ENCODE measurements at regions not wholly inside any gene's neighbourhood (a gene's known extent, or its start where the extent isn't known, plus 50 kb on each side); places are given as distances from the start of the nearest gene placed in this dataset.
A peak's percentile ranks its signal among the peaks of the same experiment; 100 is the strongest.

DNA sequence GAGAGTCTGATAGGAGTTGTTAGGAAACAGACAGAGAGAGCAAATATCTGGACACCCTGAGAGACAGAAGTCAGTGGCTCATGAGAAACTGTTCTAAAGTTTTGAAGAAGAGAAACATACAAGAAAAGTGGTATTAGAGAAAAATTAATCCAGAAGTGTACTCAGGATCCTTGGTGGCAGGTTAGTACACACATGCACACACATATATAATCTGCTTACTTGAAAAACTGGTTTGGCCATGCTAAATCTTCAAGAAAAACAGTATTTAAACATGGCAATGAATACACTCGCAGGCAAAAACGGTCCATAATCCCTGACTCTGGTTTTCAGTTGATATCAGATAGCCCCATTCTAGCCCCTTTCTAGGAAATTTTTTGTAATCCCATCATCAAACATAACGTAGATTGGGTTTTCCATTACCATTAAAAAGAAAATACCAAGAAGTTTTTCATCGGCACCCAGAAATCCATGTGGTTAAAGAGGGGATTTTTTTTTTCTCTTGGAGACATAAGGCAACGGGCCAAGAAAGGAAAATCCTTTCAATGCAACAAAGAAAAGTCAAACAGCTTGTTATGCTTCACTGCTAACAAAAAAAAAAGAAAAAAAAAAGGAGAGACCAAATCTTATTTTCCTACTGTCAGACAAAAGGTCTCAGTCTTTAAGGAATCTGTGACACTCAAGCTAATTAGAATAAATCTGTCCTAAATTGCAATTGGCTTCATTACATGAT lies 178.0 kb upstream of the MIR17HG start:
- Mint-ChIP-seq H3K36me3 (ENCODE audit: low read depth) (peaks cover 11% of the 10 kb centered on the region), H3K27ac (ENCODE audit: unreplicated experiment) (peak overlapping the region; percentile 29), H3K4me3 (peak overlapping the region; percentile 39), H3K4me1 (peaks cover 23% of the 10 kb centered on the region), H3K27me3 (ENCODE audit: low read depth) (no peaks in the 10 kb centered on the region), H3K9me3 (peaks cover 21% of the 10 kb centered on the region)
- no peak for DNase-seq (ENCODE audit: low read depth, low spot score)
- TF ChIP-seq, protein P1, sequence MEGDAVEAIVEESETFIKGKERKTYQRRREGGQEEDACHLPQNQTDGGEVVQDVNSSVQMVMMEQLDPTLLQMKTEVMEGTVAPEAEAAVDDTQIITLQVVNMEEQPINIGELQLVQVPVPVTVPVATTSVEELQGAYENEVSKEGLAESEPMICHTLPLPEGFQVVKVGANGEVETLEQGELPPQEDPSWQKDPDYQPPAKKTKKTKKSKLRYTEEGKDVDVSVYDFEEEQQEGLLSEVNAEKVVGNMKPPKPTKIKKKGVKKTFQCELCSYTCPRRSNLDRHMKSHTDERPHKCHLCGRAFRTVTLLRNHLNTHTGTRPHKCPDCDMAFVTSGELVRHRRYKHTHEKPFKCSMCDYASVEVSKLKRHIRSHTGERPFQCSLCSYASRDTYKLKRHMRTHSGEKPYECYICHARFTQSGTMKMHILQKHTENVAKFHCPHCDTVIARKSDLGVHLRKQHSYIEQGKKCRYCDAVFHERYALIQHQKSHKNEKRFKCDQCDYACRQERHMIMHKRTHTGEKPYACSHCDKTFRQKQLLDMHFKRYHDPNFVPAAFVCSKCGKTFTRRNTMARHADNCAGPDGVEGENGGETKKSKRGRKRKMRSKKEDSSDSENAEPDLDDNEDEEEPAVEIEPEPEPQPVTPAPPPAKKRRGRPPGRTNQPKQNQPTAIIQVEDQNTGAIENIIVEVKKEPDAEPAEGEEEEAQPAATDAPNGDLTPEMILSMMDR (conservative IDR thresholded peaks at IDR 0.05), result no peak

DNA sequence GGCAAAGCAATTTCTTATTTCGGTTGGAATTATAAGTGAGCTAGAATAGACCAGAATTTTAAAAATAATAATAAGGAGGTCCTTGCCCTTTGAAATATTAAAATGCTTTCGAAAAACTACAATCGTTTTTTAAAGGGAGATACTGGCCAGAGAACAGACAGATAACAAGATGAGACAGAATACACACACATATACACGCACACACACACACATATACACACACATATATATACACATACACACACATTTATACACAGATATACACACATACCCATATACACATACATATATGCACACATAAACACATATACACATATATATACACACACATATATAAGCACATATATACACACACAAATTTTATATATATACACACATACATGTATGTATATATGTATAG lies 175.3 kb upstream of the MIR17HG start:
- no peak for DNase-seq (ENCODE audit: low read depth, low spot score)
- H3K27me3 Mint-ChIP-seq (ENCODE audit: low read depth), result peaks cover 4% of the 10 kb centered on the region
- peaks cover 24% of the 10 kb centered on the region for H3K4me1 Mint-ChIP-seq
- no peak overlapping the region for H3K27ac Mint-ChIP-seq (ENCODE audit: unreplicated experiment)
- H3K4me3 Mint-ChIP-seq, result no peak overlapping the region
- peaks cover 7% of the 10 kb centered on the region for H3K9me3 Mint-ChIP-seq
- TF ChIP-seq, protein P1 (conservative IDR thresholded peaks at IDR 0.05), result no peak
- peaks cover 4% of the 10 kb centered on the region for H3K36me3 Mint-ChIP-seq (ENCODE audit: low read depth)

DNA sequence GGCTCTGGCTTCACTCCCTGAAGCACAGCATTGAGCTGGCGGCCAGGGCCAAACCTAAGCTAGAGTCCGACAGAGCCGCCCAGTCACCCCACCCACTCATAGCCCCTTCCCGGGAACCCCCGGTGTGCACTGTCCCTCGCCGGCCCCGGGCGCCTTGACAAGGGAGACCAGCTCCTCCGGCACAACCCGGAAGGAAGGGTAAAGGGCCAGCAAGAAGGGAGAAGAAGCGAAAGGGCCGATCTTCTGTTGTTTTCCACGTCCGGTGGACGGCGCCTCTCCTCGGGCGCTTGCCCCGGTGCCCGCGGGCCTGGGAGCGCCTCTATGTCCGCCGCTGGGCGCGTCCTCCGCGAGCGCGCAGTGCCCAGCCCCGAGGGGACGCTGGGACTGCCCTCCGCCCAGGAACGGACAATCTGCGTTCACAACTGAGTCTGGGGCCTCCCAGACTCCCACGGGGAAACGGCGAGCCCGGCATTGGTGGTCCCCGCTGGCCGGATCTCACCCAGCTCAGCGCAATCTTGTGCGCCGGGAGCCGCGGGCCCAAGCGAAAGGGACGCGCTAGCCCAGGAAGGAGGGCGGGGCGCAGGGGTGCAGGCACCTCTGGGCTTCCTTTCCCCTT lies 172.5 kb upstream of the MIR17HG start:
- peaks cover 6% of the 10 kb centered on the region for H3K36me3 Mint-ChIP-seq (ENCODE audit: low read depth)
- no peak for DNase-seq (ENCODE audit: low read depth, low spot score)
- H3K4me3 Mint-ChIP-seq, result peak overlapping the region; percentile 74
- peaks cover 7% of the 10 kb centered on the region for H3K9me3 Mint-ChIP-seq
- H3K27me3 Mint-ChIP-seq (ENCODE audit: low read depth), result peaks cover 4% of the 10 kb centered on the region
- H3K4me1 Mint-ChIP-seq, result peaks cover 12% of the 10 kb centered on the region
- no peak overlapping the region for H3K27ac Mint-ChIP-seq (ENCODE audit: unreplicated experiment)
- TF ChIP-seq, protein P1 (conservative IDR thresholded peaks at IDR 0.05), result no peak

DNA sequence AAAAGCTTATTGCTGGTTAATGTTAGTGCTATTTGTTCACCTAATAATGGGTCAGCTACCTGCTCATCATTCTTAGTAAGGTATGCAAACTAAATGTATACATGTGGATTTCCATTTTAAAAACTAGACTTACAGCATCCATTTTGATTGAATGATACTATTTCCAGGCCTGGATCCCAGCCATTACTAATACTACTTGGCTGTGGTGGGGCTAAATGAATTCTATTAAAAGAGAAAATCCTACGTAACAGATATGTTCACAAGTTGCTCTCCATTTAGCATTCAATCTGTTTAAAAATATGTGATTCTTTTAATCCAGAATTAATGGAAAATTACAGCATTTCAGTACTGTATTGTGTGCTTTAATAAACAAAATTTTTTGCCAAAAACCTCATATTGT lies 169.4 kb upstream of the MIR17HG start:
- H3K27me3 Mint-ChIP-seq (ENCODE audit: low read depth), result peaks cover 4% of the 10 kb centered on the region
- peaks cover 4% of the 10 kb centered on the region for H3K9me3 Mint-ChIP-seq
- H3K4me3 Mint-ChIP-seq, result no peak overlapping the region
- peaks cover 6% of the 10 kb centered on the region for H3K36me3 Mint-ChIP-seq (ENCODE audit: low read depth)
- DNase-seq (ENCODE audit: low read depth, low spot score), result no peak
- TF ChIP-seq, protein P1 (conservative IDR thresholded peaks at IDR 0.05), result no peak
- no peak overlapping the region for H3K27ac Mint-ChIP-seq (ENCODE audit: unreplicated experiment)
- H3K4me1 Mint-ChIP-seq, result peaks cover 10% of the 10 kb centered on the region

DNA sequence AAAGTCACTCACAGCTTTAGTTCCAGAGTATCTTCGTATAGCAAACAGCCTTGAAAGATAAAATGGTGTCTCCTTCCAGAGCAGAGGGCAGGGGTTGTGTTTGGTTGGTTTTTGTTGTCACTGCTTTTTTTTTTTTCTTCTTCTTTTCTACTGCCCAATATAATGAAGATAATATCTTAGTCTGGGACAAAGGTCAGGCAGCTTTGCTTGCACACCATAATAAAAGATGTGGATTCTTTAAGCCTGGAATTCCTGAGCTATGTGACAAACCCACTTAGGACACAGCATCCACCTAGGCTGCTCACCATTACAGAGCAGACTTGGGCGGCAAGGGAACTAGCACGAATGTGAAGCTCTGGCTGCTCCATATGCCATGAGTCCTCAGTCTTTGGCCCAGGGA lies 165.6 kb upstream of the MIR17HG start:
- no peaks in the 10 kb centered on the region for H3K27me3 Mint-ChIP-seq (ENCODE audit: low read depth)
- no peak overlapping the region for H3K4me3 Mint-ChIP-seq
- peaks cover 25% of the 10 kb centered on the region for H3K4me1 Mint-ChIP-seq
- DNase-seq (ENCODE audit: low read depth, low spot score), result no peak
- H3K36me3 Mint-ChIP-seq (ENCODE audit: low read depth), result peaks cover 3% of the 10 kb centered on the region
- H3K9me3 Mint-ChIP-seq, result no peaks in the 10 kb centered on the region
- no peak overlapping the region for H3K27ac Mint-ChIP-seq (ENCODE audit: unreplicated experiment)
- TF ChIP-seq, protein P1 (conservative IDR thresholded peaks at IDR 0.05), result no peak
